HG03558 (cell line): ENCODE measurements at regions not wholly inside any gene's neighbourhood (a gene's known extent, or its start where the extent isn't known, plus 50 kb on each side); places are given as distances from the start of the nearest gene placed in this dataset.

Experiments
- ATAC-seq: cut with Tn5 transposase; IDR thresholded peaks from one replicate; pipeline ENCODE4 v1.9.1; 2021; ENCODE audit warnings: moderate number of reproducible peaks; ENCODE audit not compliant: unreplicated experiment; ENCODE audit errors: extremely low read depth

- ATAC-seq: no peak
Measured at GRCh38 chr10:118537623-118538022, 57.8 kb downstream of the PRLHR start.

GRCh38 chr10:118534136-118534535, 61.3 kb downstream of the PRLHR start:
- ATAC-seq: no peak

- no peak for ATAC-seq
Measured at GRCh38 chr10:118531105-118531852, 64.2 kb downstream of the PRLHR start.

GRCh38 chr10:118528426-118528825, 67.0 kb downstream of the PRLHR start:
- ATAC-seq: no peak

- no peak for ATAC-seq
Measured at GRCh38 chr10:118523775-118524174, 71.7 kb downstream of the PRLHR start.

- no peak for ATAC-seq
Measured at GRCh38 chr10:118522791-118523498, 72.5 kb downstream of the PRLHR start.

GRCh38 chr10:118521415-118522117, 73.9 kb downstream of the PRLHR start:
- ATAC-seq: no peak

GRCh38 chr10:118520116-118520742, 75.2 kb downstream of the PRLHR start:
- no peak for ATAC-seq

GRCh38 chr10:118518095-118518494, 77.4 kb downstream of the PRLHR start:
- no peak for ATAC-seq

GRCh38 chr10:118516716-118517115, 78.7 kb downstream of the PRLHR start:
- ATAC-seq: no peak

- no peak for ATAC-seq
Measured at GRCh38 chr10:118513174-118513573, 82.3 kb downstream of the PRLHR start.

- no peak for ATAC-seq
Measured at GRCh38 chr10:118511711-118512110, 83.7 kb downstream of the PRLHR start.

- no peak for ATAC-seq
Measured at GRCh38 chr10:118508863-118509262, 86.6 kb downstream of the PRLHR start.

GRCh38 chr10:118508355-118508754, 87.1 kb downstream of the PRLHR start:
- no peak for ATAC-seq

- no peak for ATAC-seq
Measured at GRCh38 chr10:118506671-118507590, 88.5 kb downstream of the PRLHR start.

GRCh38 chr10:118505363-118505762, 90.1 kb downstream of the PRLHR start:
- ATAC-seq: no peak

GRCh38 chr10:118504467-118505205, 90.8 kb downstream of the PRLHR start:
- no peak for ATAC-seq

- no peak for ATAC-seq
Measured at GRCh38 chr10:118504044-118504443, 91.4 kb downstream of the PRLHR start.

GRCh38 chr10:118503192-118503591, 92.3 kb downstream of the PRLHR start:
- no peak for ATAC-seq
